Anterior cingulate cortex (tissue), 58 donors: ENCODE measurements at regions not wholly inside any gene's neighbourhood (a gene's known extent, or its start where the extent isn't known, plus 50 kb on each side); places are given as distances from the start of the nearest gene placed in this dataset.
A peak's percentile ranks its signal among the peaks of the same experiment; 100 is the strongest.

Source experiments
- DNase-seq, 58 donors: peaks; one replicate each; lab custom pipeline; 2025; lab: John Stamatoyannopoulos, UW

GRCh38 chr10:132467464-132468149 is 70.0 kb upstream of the INPP5A start:
- DNase-seq, result no peak

- DNase-seq, result no peak
Observed at GRCh38 chr10:132468216-132468615, 69.4 kb upstream of the INPP5A start.

GRCh38 chr10:132468651-132469050 is 68.9 kb upstream of the INPP5A start:
- DNase-seq, result no peak

GRCh38 chr10:132469197-132469884 is 68.2 kb upstream of the INPP5A start:
- peak in 13 of 58 donors; percentile 4 to 51 (median 33) for DNase-seq

GRCh38 chr10:132470410-132471124 is 67.0 kb upstream of the INPP5A start:
- no peak for DNase-seq

GRCh38 chr10:132471125-132471451 is 66.5 kb upstream of the INPP5A start:
- no peak for DNase-seq

GRCh38 chr10:132471484-132471883 is 66.1 kb upstream of the INPP5A start:
- no peak for DNase-seq

- DNase-seq, result no peak
Observed at GRCh38 chr10:132475086-132475485, 62.5 kb upstream of the INPP5A start.

GRCh38 chr10:132476146-132477065 is 61.2 kb upstream of the INPP5A start:
- DNase-seq, result no peak

GRCh38 chr10:132477066-132477397 is 60.6 kb upstream of the INPP5A start:
- DNase-seq, result no peak

GRCh38 chr10:132477398-132478340 is 59.9 kb upstream of the INPP5A start:
- DNase-seq, result no peak

- DNase-seq, result no peak
Observed at GRCh38 chr10:132478341-132479023, 59.1 kb upstream of the INPP5A start.

- no peak for DNase-seq
Observed at GRCh38 chr10:132479024-132479602, 58.5 kb upstream of the INPP5A start.

- no peak for DNase-seq
Observed at GRCh38 chr10:132479603-132480221, 57.9 kb upstream of the INPP5A start.

- no peak for DNase-seq
Observed at GRCh38 chr10:132480356-132480755, 57.2 kb upstream of the INPP5A start.

- DNase-seq, result no peak
Observed at GRCh38 chr10:132481690-132482089, 55.9 kb upstream of the INPP5A start.

GRCh38 chr10:132482090-132482800 is 55.3 kb upstream of the INPP5A start:
- peak in 1 of 58 donors; percentile 32 for DNase-seq

- no peak for DNase-seq
Observed at GRCh38 chr10:132483394-132483793, 54.2 kb upstream of the INPP5A start.
